Thymus (tissue), 11 donors: ENCODE measurements at regions not wholly inside any gene's neighbourhood (a gene's known extent, or its start where the extent isn't known, plus 50 kb on each side); places are given as distances from the start of the nearest gene placed in this dataset.

Source experiments
- DNase-seq, 9 donors: peaks; one replicate each; pipeline ENCODE4 v3.0.0-alpha.2; 2013; ENCODE audit warnings: low spot score in 9 of 9, low read depth in 6 of 9, missing footprints in 1 of 9
- H3K27ac ChIP-seq, 2 donors: one replicate each; pipeline ENCODE4 v1.5.1; 2013; ENCODE audit warnings: control low read depth in 1 of 2, low read depth in 1 of 2, low read length in 1 of 2, mild to moderate bottlenecking in 1 of 2, moderate library complexity in 1 of 2
- H3K27me3 ChIP-seq, 2 donors: one replicate each; pipeline ENCODE4 v1.5.1; 2013; ENCODE audit warnings: low read length in 1 of 2; ENCODE audit not compliant: control insufficient read depth in 2 of 2, insufficient read depth in 1 of 2
- H3K36me3 ChIP-seq, 2 donors: one replicate each; pipeline ENCODE4 v1.5.1; 2013; ENCODE audit warnings: low read length in 1 of 2, mild to moderate bottlenecking in 1 of 2, moderate library complexity in 1 of 2; ENCODE audit not compliant: control insufficient read depth in 2 of 2, insufficient read depth in 2 of 2
- H3K4me1 ChIP-seq, 2 donors: one replicate each; pipeline ENCODE4 v1.5.1; 2013; ENCODE audit warnings: low read length in 2 of 2; ENCODE audit not compliant: control insufficient read depth in 2 of 2, insufficient read depth in 2 of 2
- H3K4me3 ChIP-seq, 2 donors: one replicate each; pipeline ENCODE4 v1.5.1; 2013; ENCODE audit warnings: low read length in 2 of 2, control low read depth in 1 of 2, mild to moderate bottlenecking in 1 of 2
- H3K9me3 ChIP-seq, 2 donors: one replicate each; pipeline ENCODE4 v1.5.1; 2013; ENCODE audit warnings: low read length in 1 of 2, mild to moderate bottlenecking in 1 of 2; ENCODE audit not compliant: control insufficient read depth in 2 of 2, insufficient read depth in 1 of 2
- WGBS: extraction: QIAGEN DNeasy Blood & Tissue Kit; methylation state at CpG from one replicate; pipeline ENCODE4 v1.1.7; 2013; 5-methylcytosine and 5-hydroxymethylcytosine counted together
- donor health status: healthy.

DNA sequence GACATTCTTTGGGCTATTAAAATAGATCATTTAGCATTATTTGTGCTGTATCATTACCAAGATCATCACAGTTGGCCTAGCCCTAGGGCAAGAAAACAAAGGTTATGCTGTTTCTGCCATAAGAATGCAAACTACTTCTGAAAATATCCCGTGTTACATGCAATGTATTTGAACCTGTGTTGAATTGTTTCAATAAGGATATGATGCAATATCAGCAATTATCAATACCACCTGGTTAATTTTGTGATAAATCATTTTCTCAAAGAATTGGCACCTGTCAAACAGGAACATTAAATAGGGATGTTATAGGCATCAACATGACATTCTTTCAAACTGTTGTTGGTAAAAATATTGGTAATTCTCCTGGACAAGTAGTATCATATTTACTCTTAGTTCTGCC is 2002.0 kb upstream of the CDH9 start:
- Histone ChIP-seq H3K4me3 (no peak overlapping the region), H3K9me3 (no peaks in the 10 kb centered on the region), H3K27ac (no peak overlapping the region), H3K36me3 (no peaks in the 10 kb centered on the region), H3K4me1 (no peaks in the 10 kb centered on the region), H3K27me3 (no peaks in the 10 kb centered on the region)
- 98% methylated on average over 1 of the region's 1 CpG for WGBS
- no peak for DNase-seq

DNA sequence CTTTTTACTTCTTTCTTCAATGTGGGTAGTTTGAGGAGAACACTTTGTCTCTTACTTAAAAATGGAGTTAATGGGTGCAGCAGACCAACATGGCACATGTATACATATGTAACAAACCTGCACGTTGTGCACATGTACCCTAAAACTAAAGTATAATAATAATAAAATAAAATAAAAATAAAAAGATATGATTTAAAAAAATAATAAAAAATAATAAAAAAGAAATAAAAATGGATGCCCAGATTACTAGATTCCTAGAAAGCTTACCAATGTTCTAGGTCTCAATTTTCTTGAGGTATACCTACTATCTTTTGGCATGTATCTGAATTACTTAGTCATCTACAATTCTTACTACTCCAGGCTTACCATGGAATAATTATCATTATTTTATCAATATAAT is 2001.6 kb upstream of the CDH9 start:
- no peaks in the 10 kb centered on the region for H3K36me3 ChIP-seq
- H3K27ac ChIP-seq = no peak overlapping the region
- H3K27me3 ChIP-seq = no peaks in the 10 kb centered on the region
- H3K4me1 ChIP-seq = no peaks in the 10 kb centered on the region
- no peaks in the 10 kb centered on the region for H3K9me3 ChIP-seq
- no peak overlapping the region for H3K4me3 ChIP-seq
- no peak for DNase-seq
- 71% methylated on average over 1 of the region's 1 CpG for whole genome bisulfite sequencing

DNA sequence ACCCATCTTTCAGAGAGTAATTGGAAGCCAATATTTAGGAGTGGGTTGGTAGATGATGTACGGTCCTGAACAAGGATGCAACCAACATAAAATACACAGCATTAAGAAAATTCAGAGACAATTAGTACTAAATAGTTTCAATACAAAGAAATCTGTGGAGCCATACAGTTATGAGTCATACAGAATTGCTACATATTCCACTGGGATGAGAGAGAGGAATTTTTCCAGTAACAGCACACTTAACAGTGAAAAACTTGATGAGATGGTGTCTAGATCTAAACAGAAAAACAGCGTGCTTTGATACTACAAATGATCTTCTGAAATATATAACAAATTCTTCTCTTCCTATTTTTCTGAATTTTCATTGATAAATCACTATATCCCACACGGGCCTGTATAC is 1999.3 kb upstream of the CDH9 start:
- H3K27me3 ChIP-seq = no peaks in the 10 kb centered on the region
- H3K4me1 ChIP-seq = no peaks in the 10 kb centered on the region
- H3K4me3 ChIP-seq = no peak overlapping the region
- DNase-seq = no peak
- no peak overlapping the region for H3K27ac ChIP-seq
- 86% methylated on average over 3 of the region's 3 CpGs for WGBS
- no peaks in the 10 kb centered on the region for H3K36me3 ChIP-seq
- peaks cover 0 to under 1% of the 10 kb centered on the region in 2 donors for H3K9me3 ChIP-seq

DNA sequence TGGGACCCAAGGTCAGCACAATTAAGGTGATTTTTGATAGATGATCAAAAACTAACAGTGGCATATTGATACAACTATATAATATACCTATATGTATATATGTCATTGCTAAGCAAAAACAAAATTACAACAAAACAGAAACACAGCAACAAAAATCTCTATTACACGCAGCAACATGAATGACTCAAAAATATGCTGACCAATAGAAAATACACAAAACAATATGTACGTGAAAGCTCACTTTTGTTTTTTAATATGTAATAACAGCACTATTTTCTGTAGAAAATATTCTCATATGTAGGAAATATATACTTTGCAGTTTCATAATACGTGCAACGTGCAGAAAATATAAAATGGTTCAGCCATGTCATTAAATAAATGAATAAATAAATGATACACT is 1985.7 kb upstream of the CDH9 start:
- DNase-seq = no peak
- H3K4me1 ChIP-seq = no peaks in the 10 kb centered on the region
- H3K4me3 ChIP-seq = no peak overlapping the region
- H3K9me3 ChIP-seq = peaks cover 0 to 1% of the 10 kb centered on the region in 2 donors
- 96% methylated on average over 4 of the region's 4 CpGs for WGBS
- no peak overlapping the region for H3K27ac ChIP-seq
- H3K36me3 ChIP-seq = no peaks in the 10 kb centered on the region
- H3K27me3 ChIP-seq = no peaks in the 10 kb centered on the region

DNA sequence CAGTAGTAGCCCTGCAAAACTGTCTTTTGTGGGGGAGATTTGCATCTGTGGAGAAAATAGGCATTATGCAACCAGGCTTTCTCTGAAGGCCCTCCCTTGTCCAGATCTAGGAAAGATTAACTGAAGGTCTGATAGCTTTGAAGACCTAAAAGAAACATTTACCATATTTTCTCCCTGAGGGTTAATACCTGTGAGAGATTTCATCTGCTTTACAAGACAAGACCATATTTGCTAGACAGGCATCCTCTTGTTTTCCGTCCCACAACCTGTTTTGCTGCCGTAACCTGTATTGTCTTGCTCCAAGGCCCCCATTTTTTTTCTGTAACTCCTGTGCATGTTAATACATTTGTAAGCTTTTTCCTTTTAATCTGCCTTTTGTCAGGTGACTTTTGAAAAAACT is 1985.2 kb upstream of the CDH9 start:
- Histone ChIP-seq H3K27me3 (no peaks in the 10 kb centered on the region), H3K4me1 (no peaks in the 10 kb centered on the region), H3K4me3 (no peak overlapping the region), H3K9me3 (peaks cover 0 to 1% of the 10 kb centered on the region in 2 donors), H3K36me3 (no peaks in the 10 kb centered on the region), H3K27ac (no peak overlapping the region)
- 73% methylated on average over 2 of the region's 2 CpGs for WGBS
- DNase-seq = no peak

DNA sequence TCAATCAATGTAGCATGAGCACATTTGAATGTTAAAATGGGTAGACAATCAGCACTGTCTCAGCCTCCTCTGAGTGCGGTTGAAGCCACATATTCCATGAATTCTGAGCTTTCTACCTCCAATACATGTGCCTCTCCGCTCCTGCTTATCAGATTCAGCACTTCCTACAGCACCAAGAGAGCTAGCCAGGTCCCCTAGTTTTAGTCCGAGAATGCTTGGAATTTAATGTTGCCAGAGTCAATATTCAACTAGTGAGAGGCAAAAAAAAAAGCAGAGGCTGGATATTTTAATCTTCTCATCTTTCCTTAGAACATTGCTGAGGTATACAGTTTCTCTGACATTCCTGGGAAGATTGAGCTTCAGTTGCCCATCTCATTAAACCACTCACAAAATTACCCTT is 1979.1 kb upstream of the CDH9 start:
- Histone ChIP-seq H3K27ac (no peak overlapping the region), H3K4me3 (no peak overlapping the region), H3K9me3 (peaks cover 0 to 1% of the 10 kb centered on the region in 2 donors), H3K27me3 (no peaks in the 10 kb centered on the region), H3K36me3 (no peaks in the 10 kb centered on the region), H3K4me1 (no peaks in the 10 kb centered on the region)
- DNase-seq = no peak
- 81% methylated on average over 3 of the region's 3 CpGs for WGBS

DNA sequence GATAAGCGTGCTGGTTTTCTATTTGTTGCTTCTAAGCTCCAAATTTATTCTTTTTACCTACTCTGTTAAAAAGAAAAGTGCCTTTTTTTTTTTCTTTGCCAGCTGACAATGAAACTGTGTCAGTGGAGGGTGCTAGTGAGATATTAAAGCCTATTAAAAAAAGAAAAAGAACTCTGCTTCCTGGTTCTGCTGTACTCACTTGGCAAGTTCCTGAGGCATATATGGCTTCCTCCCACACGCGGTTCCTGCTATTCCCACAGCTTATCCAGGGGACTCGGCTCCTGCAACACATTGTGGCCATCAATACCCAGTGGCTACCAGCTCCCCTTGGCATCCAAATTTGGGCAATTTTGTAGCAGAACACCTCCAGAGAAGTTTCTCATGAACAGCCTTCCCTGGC is 1977.7 kb upstream of the CDH9 start:
- peaks cover 0 to 1% of the 10 kb centered on the region in 2 donors for H3K9me3 ChIP-seq
- H3K36me3 ChIP-seq = no peaks in the 10 kb centered on the region
- H3K27me3 ChIP-seq = no peaks in the 10 kb centered on the region
- H3K4me1 ChIP-seq = no peaks in the 10 kb centered on the region
- H3K27ac ChIP-seq = no peak overlapping the region
- H3K4me3 ChIP-seq = no peak overlapping the region
- 81% methylated on average over 4 of the region's 4 CpGs for WGBS
- DNase-seq = no peak

DNA sequence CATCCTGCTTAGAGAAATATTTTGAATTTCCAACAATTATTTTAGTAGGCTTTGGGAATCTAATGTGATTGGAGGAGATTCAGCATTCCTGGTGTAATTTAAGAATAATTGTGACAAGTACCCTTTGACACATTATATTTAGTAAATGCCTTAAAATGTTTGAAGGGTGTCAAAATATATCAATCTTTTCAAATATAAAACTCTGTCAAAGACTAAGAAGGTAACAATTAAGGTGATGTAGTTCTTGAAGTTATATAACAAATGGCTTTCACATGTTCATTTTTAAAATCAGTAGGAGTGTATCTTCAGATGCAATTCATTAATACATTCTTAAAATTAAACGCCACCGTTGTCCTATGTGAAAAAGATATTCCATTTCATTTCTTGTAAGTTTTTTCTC is 1977.1 kb upstream of the CDH9 start:
- Histone ChIP-seq H3K27ac (no peak overlapping the region), H3K9me3 (no peaks in the 10 kb centered on the region), H3K36me3 (no peaks in the 10 kb centered on the region), H3K4me3 (no peak overlapping the region), H3K27me3 (no peaks in the 10 kb centered on the region), H3K4me1 (no peaks in the 10 kb centered on the region)
- WGBS = 96% methylated on average over 2 of the region's 2 CpGs
- DNase-seq = no peak

DNA sequence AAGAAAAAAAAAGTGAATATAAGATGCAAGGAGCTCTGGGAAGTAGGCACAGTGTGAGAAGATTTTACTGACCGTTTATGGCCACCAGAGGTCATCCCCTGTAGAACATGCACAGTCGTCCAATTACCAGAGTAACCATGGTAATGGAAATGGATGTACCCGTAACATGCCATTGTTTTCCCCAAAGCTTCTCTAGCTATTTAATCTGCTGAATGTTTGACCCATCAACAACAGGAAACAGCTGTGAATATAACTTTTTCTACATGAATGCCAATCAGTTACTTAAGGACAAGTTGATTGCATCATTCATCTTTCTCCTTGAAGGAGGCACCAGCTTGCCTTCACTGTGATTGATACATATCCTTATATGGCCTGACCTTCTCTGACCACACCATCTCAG is 1967.0 kb upstream of the CDH9 start:
- no peak for DNase-seq
- H3K4me3 ChIP-seq = no peak overlapping the region
- no peaks in the 10 kb centered on the region for H3K36me3 ChIP-seq
- H3K27ac ChIP-seq = no peak overlapping the region
- H3K27me3 ChIP-seq = no peaks in the 10 kb centered on the region
- H3K4me1 ChIP-seq = no peaks in the 10 kb centered on the region
- H3K9me3 ChIP-seq = no peaks in the 10 kb centered on the region
- WGBS = 63% methylated on average over 3 of the region's 3 CpGs

DNA sequence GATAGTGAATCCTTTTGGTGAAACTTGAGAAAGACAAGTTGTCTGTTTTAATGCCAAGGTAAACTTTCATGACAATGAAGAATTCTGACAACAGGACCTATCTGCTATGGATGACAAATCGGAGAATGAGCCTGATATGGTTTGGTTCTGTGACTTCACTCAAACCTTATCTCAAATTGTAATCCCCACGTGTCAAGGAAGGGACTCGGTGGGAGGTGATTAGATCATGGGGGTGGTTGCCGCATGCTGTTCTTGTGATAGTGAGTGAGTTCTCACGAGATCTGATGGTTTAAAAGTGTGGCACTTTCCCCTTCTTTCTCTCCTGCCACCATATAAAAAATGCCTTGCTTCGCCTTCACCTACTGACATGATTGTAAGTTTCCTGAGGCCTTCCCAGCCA is 1964.1 kb upstream of the CDH9 start:
- H3K9me3 ChIP-seq = no peaks in the 10 kb centered on the region
- H3K27ac ChIP-seq = no peak overlapping the region
- H3K4me1 ChIP-seq = no peaks in the 10 kb centered on the region
- DNase-seq = no peak
- 79% methylated on average over 6 of the region's 6 CpGs for WGBS
- no peaks in the 10 kb centered on the region for H3K27me3 ChIP-seq
- no peaks in the 10 kb centered on the region for H3K36me3 ChIP-seq
- no peak overlapping the region for H3K4me3 ChIP-seq
